Activated CD4-positive, CD25-positive, alpha-beta regulatory T cell treated with anti-CD3 and anti-CD28 coated beads, Interleukin-2, amount 50 U/mL, for 24 hours (primary cell): ENCODE measurements at regions not wholly inside any gene's neighbourhood (a gene's known extent, or its start where the extent isn't known, plus 50 kb on each side); places are given as distances from the start of the nearest gene placed in this dataset.
"Not testable (repeated sequence)": the region's sequence is repeated elsewhere in the genome, so short reads cannot be mapped to it uniquely, and the experiment has no call there.

Experiments used
- ATAC-seq, 2 donors: fragments of 150-1000 bp; cut with Tn5 transposase; one replicate each; pipeline ENCODE4 v1.10.0; 2021; ENCODE audit warnings: mild to moderate bottlenecking in 1 of 2, moderate library complexity in 1 of 2

DNA sequence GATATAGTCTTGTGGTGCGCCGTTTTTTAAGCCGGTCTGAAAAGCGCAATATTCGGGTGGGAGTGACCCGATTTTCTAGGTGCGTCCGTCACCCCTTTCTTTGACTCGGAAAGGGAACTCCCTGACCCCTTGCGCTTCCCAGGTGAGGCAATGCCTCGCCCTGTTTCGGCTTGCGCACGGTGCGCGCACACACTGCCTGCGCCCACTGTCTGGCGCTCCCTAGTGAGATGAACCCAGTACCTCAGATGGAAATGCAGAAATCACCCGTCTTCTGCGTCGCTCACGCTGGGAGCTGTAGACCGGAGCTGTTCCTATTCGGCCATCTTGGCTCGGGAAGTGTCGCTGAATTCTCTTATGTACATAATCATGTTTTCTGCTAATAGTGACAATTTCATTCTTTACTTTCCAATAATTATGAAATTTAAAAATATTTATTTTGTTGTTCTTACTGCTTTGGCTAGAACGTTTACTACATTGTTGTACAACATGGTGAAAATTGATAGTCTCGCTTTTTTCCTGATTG is 61.2 kb upstream of the MINDY3 start:
- ATAC-seq, result not testable (repeated sequence)

DNA sequence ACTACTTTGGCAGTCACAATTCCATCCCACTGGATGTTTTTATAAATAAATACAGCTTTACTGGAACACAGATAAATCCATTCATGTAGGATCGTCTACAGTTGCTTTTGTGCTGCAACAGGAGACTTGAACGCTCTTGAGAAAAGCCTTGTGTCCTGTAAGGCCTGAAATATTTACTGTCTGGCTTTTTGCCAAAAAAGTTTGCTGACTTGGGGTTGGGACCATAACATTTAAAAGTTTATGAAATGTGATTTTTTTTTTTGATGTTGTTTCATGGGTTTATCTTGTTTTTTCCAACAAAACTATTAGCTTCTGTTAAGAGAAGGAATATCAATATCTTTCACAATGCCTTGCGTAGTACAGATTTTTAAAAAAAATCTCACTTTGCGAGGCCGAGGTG is 71.1 kb upstream of the MINDY3 start:
- ATAC-seq, result no peak

DNA sequence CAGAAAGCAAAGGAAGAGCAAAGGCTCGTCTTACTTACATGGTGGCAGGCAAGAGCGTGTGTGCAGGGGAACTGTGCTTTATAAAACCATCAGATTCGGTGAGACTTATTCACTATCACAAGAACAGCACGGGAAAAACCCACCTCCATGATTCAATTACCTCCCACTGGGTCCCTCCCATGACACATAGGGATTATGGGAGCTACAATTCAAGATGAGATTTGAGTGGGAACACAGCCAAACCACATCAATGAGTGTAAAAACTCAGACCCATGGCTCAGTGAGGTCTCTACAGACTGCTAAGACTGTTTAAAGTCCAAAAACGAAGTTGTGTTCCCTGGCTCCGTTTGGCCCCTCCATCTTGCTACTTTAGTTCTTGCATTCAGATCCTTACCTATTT is 79.2 kb upstream of the MINDY3 start:
- not testable (repeated sequence) for ATAC-seq

DNA sequence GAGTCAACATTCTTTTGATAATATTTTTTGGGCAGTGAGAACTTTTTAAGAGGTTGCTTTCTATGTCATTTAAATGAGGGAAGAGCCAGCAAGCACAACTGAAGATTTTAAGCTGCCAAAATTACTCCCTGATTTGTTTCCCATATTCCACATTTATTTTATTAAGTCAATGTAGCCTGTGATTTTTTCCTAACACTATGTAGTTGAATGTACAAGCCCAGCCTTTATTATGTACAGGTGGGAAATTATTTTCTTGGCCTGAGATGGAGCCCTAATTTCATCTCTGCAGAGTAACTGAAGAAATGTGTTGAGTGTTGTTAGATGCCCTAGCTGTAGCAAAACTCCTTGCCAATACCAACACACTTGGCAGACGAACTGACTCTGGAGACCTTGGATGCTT is 83.1 kb upstream of the MINDY3 start:
- ATAC-seq, result no peak

DNA sequence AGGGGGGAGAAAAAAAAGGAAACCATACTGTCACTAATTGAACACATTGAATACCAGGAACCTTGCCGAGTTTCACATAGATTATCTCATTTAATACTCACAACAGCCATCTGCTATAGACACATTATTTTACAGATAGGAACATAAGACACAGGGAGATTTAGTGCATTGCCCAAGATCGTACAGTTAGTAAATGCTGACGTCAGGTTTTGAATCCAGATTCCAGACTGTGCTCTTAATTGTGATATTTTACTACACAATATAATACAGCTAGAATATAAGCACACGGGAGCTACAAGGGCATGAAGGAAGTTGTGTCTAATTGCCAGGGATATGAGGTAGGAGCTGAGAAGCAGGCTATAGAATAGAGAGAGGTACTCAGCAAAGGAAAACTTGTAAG is 93.9 kb upstream of the MINDY3 start:
- no peak for ATAC-seq

DNA sequence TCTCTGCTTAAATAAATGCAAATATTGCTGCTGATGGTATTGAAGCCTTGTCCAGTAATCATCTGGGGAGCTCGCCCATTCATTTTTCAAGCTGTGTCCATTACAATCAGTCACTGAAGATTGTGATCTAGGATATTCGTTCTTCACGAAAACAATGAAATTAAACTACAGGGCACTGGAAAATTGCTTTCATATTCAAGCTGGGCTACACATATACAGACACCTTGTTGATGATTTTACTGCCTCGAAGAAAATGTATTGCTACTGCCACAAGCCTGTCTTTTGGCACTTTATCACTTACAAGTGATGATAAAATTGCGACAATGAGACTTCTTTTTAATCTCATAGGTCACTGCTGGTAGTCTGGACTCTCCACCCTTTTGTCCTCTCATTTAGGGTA is 100.0 kb upstream of the MINDY3 start:
- no peak for ATAC-seq

DNA sequence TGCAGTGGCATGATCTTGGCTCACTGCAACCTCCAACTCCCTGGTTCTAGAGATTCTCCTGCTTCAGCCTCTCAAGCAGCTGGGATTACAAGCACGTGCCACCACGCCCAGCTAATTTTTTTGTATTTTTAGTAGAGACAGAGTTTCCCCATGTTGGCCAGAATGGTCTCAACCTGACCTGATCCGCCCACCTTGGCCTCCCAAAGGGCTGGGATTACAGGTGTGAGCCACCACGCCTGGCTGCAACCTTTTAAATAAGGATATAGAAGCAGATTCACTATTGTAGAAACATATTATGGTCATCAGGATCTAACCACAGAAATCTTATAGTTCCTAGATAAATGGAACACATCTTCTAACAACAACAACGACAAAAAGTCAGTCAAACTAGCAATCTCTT is 112.4 kb upstream of the MINDY3 start:
- not testable (repeated sequence) for ATAC-seq

DNA sequence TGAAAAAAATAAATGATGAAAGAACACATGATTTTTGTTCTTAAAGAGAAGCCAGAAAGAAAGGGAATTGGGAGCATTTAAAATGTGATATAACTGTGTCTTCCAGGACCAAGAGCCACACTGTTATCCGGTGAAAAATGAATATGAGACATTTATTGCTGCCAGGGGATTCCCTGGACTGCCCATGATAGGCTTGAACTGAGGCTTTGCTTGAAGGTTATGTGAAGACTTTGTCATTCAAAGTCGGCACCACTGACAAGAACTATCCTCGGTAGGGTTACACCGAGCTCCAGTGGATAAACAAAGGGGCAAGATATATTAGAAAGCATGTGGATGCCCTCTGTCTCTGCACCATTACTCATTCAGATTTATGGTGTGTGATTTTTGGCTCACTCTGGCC is 125.4 kb upstream of the MINDY3 start:
- no peak for ATAC-seq

DNA sequence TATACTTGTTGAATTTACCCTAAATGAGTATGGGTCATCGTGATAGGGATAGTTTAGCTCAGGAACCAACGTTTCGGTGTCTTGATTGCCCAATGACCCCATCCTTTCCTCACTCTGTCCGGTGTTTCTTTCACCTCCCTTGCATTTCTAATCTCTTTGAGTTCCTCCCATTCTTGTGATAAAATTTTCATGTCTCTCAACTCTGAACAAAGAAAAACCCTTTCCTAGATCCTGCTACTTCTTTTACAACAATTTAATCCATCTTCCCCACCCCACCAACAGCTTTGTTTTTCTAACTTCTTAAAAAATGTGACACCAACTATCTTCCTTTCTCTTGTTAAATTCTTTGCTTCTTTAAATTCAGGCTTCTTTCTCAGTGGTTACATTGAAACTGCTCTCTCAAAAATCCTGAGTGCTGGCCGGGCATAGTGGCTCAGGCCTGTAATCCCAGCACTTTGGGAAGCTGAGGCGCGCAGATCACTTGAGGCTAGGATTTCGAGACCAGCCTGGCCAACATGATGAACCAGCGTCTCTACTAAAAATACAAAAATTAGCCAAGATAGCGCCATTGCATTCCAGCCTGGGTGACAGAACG is 130.3 kb upstream of the MINDY3 start:
- no peak for ATAC-seq

DNA sequence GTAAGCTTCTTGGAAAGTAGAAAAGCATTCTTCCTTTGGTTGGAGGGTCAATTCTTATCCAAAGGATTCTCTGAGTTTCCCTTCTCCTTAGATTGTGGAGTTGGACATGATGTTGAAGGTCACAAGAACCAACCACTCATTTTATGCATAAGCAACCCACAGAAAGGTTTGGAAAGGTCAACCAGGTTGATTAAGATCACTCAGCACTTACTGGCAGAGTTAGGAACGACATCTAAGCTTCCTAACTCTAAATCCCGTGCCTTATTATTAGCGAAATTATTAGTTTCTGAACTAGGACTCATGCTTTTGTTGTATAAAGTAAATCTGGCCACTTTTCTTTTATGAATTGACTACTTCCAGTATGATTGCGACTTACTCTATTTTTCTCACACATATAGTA is 137.0 kb upstream of the MINDY3 start:
- ATAC-seq, result no peak

DNA sequence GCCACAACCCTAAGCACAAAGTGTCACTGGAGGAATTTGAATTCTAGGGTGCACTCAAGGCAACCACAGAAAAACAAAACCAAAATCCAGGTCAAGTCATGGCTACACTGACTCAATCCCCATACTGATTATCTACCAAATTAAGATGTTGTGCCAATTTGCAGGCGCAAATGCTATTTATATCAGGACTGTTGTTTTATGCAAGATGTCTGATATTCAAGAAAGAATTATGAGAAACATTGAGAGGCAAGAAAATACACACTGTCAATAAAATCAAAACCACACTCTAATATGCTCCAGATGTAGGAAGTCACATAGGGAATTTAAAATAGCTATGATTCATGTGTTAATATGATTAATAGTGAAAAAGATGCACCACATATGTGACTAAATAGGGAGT is 141.3 kb upstream of the MINDY3 start:
- ATAC-seq, result no peak

DNA sequence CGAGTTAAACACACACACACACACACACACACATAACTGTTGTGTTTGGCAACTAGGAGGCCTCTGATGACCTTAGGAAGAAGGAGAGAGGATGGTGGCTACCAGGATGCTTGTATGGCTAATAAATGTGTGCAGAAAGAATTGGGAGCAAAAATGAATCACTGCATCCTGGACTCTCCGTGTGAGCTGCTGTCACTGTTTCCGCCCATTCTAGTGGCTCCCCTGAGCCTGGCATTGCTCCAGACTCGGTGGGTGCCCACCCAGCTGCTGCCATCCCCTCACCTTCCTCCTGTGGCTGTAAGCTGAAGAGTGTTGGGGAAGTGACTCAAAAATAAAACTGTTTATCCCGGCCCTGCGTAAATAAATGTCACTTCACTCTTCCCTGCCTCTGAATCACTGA is 149.5 kb upstream of the MINDY3 start:
- ATAC-seq, result no peak

DNA sequence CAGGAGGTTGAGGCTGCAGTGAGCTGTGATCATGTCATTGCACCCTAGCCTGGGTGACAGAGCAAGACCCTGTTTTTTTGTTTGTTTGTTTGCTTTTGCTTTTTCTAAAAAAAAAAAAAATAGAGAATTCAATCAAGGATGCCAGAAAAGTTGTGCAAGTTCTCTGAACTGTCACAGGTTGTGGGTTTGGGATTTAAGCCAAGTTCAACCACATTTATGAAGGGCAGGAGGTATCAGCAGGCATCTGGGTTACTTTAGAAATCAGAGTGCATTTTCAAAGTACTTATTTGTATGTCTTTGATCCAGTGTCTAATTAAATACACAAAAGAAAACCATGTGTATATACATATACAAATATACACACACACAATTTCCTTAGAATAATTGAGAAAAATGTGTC is 151.2 kb upstream of the MINDY3 start:
- ATAC-seq, result no peak

DNA sequence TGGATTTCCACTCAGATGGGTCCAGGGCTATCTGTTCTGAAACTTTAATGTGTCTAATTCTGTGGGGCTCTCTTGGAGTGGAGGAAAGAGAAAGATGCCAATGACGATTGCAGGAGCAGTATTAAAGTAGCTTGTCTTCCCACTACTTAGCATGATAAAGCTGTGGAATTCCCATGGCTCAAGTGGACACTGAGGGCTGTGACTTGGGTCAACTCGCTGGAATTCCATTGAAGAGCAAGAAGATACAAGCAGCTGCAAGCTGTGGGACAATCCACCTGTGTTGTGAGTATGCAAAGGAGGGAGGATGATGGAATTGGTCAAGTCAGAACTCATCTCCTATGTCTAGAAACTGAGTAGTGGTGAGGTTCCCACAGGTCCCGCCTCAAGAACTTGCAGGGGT is 154.2 kb upstream of the MINDY3 start:
- no peak for ATAC-seq

DNA sequence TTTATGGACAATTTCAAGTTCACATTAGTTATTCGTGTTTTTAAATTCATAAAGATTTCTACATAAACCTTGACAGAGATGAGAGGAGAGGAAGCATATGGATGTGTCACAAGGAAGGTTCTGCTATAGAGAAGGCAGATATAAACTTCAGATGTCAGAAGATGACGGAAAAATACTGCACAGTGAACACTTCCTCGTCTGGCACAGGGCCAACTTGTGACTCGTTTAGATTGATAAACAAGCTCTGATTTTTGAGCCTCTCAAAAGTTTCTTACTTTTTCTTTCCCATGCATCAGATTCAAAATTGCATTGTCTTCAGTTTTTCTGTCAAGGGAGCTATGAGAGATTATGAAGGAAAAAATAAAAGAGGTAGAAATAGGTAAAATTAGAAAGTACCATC is 156.4 kb upstream of the MINDY3 start:
- ATAC-seq, result no peak

DNA sequence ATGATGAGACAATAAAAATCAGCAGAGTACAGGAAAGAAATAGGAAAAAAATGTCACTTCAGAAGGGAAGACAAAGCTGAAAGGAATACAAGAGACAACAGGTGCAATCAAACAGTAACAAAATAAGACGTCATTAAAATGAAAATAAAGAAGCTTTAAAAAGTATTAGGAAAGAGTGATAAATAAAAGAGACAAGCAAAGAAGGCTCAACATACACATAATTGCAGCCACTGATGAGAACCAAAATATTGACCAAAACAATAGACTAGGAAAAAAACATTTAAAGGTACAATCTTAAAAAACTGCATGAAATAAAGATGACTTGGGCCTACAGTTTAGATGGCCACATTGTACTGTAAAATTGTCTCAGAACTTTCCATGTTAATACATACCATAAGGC is 160.5 kb upstream of the MINDY3 start:
- no peak for ATAC-seq

DNA sequence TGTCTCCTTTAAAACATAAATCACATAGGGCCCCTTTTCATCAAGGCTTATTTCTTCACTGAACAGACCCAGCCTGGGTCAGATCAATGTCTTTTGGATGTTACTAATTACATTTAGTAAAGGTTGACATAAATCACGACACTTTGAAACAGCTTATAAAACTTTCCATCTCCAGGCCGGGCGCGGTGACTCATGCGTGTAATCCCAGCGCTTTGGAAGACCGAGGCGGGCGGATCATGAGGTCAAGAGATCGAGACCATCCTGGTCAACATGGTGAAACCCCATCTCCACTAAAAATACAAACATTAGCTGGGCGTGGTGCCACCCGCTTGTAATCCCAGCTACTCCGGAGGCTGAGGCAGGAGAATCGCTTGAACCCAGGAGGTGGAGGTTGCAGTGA is 166.5 kb upstream of the MINDY3 start:
- ATAC-seq, result not testable (repeated sequence)

DNA sequence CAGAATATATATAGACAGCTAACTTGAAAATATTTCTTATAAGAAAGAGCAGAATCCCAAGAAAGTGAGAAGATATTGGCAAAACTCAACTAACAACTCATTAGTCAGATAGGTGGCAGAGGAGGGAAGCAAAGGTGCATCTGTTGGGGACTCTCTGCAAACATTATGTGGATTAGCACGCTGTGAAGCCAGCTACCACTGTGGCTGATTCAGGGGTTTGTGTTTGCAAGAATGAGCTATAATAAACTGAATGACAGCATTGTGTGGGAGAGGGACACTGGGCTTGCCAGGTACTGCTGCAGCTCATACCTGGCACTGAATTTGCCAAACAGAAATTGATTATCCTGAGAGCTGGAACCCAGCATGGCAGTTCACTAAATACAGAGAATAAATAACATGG is 170.3 kb upstream of the MINDY3 start:
- no peak for ATAC-seq

DNA sequence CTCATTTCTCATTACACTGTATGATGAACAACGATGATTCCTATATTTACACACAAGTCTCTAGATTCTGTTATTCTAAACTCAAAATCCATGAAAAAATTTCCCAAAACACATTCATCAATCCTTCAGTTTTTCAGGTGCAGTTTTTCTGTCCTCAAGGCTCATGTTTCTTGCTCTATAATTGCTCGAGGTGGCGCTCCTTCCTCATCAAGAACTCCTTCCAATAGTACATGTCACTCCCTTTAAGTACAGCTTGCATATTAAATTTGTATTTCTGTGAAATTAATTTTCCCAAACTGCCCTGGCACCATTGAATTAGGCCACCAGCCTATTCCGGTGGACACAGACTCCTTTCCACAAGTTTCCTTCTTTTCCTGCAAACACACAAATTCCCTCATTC is 188.7 kb upstream of the MINDY3 start:
- ATAC-seq, result no peak

DNA sequence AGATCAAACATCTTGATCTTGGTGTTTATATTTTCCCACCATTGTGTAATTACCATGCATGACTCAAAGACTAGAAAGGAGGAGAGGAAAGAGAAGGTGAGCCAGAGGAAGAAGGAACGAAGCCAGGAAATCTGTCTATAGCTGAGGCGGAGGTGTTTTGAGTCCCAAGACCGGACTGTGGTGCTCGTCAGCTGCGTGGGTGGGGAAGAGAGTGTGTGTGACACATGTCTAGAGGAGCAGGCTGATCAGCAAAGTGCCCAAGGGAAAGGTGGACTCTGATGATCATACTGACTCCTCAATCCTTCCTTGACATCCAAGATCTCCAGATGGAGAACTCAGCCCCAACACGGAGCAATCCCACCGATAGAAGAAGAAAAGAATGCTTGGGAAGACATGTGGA is 189.5 kb upstream of the MINDY3 start:
- no peak for ATAC-seq

DNA sequence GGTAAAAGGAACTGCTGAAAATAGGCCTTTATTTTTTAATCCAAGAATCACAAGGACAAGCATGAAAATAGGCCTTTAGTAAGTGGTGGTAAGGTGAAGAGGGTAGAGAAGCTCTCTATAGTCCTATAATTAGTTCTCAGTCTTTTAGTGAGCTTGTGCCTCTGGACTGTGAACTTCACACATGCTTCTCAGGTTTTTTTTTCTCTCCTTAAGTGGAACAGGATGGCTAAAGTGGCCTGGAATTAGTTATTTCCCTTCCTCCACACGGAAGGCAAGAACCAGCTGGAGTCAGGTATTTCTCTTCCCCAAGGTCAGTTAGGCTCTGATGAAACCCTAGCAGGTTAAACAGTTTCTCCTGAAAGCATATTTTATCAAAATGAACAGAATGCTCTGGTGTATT is 203.0 kb upstream of the MINDY3 start:
- ATAC-seq, result no peak

DNA sequence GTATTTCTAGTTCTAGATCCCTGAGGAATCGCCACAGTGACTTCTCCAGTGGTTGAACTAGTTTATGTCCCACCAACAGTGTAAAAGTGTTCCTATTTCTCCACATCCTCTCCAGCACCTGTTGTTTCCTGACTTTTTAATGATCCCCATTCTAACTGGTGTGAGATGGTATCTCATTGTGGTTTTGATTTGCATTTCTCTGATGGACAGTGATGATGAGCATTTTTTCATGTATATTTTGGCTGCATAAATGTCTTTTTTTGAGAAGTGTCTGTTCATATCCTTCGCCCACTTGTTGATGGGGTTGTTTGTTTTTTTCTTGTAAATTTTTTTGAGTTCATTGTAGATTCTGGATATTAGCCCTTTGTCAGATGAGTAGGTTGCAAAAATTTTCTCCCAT is 223.2 kb upstream of the MINDY3 start:
- not testable (repeated sequence) for ATAC-seq

DNA sequence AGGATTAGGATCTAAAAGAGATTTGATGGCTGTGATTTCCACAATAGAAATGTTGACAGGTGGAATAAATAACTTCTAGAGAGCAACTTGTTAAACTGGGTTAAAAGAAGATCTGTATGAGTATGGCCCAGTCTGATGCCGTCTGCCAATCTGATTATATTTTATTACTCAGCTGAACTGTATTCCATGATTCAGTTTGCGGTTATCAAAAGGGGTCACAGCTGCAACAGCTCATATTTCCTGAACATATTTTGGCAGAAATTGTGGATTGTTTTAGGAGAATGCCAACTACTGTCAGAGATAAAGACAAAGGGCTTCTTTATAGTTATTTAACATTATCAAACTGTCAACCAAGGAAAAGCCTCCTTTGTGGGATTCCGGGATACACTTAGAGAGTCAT is 244.8 kb upstream of the MINDY3 start:
- no peak for ATAC-seq

DNA sequence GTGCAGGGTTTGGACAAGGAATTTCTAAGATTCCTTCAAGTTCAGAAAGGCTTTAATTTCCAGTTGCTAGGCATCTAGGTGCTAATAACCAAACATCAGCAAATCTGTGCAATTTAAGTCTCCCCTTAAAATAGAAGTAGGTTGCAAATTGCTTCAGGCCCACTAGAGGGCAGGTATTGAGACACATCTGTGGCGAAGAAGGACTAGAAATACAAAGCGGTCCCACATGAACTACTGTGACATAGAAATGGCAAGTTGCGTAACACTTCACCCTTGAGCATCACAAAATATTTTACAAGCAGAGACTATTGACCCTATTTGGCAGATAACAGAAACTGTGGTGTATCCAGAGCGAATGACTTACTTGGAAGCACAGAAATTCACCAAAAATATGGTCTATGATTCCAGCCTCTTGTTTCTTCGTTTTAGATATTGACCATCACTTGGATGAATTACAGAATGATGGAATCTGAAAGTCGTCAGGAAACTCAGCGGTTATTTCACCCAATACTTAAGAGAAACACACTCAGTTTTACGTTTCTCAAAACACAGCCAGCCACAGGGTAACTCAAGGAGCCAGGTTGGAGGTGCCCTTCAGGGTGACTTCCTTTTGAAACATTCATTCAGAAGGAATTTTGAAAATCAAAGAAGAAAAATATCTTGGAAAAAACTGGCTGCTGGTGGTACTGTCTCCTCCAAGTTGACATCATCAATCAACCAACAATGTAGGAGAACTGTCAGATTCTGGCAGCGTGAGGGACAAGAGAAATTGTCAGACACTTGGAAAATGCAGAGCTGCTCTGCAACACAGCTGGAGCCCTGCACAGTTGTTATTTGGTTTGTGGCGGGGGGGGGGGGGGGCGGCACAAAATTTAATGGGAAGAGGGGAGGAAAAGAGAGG is 256.3 kb upstream of the MINDY3 start:
- no peak for ATAC-seq
